GM19468 (cell line): ENCODE measurements at regions not wholly inside any gene's neighbourhood (a gene's known extent, or its start where the extent isn't known, plus 50 kb on each side); places are given as distances from the start of the nearest gene placed in this dataset.
"Not testable (repeated sequence)": the region's sequence is repeated elsewhere in the genome, so short reads cannot be mapped to it uniquely, and the experiment has no call there.

Source experiments
- ATAC-seq: cut with Tn5 transposase; IDR thresholded peaks from one replicate; pipeline ENCODE4 v1.9.1; 2021; ENCODE audit warnings: mild to moderate bottlenecking, moderate library complexity, moderate number of reproducible peaks; ENCODE audit not compliant: unreplicated experiment; ENCODE audit errors: extremely low read depth

GRCh38 chr4:86515963-86516362 is 78.2 kb upstream of the PTPN13 start:
- not testable (repeated sequence) for ATAC-seq

- ATAC-seq, result no peak
Measured at GRCh38 chr4:86521373-86521969, 72.6 kb upstream of the PTPN13 start.

DNA sequence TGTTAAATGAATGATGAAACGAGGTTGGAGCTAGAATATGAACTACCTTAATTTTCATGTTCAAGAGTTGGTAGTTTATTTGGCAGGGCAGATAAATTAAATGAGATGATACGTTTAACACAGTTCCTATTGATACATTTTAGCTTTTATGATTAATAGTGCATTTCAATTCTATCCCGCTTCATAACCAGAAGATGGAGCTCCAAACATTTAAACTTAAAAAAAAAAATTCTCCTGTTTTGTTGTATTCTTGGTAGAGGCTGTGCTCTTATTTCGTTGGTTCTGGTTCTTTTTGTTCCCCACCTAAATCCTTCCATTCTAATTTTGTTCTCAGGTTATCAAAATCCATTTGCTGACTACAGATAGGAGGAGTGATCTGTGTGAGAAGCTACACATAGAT is 71.8 kb upstream of the PTPN13 start:
- no peak for ATAC-seq

DNA sequence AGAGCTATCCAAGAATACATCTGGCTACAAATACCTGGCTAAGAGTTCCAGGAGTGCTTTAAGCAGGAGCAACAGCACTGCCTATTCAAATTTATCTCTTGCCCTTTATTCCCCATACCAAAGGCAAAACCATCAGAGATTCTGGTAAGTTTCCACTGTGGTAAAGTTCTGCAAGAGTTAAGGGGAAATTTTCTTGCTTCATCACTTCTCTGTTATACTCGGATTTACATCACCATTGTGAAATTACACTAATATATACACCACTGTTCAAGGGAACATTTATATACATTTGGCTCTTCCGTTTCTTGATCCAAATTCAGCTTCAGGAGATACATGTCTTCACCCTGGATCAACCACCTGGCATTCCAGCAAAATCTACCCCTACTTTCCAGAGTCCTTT is 70.8 kb upstream of the PTPN13 start:
- ATAC-seq, result no peak

DNA sequence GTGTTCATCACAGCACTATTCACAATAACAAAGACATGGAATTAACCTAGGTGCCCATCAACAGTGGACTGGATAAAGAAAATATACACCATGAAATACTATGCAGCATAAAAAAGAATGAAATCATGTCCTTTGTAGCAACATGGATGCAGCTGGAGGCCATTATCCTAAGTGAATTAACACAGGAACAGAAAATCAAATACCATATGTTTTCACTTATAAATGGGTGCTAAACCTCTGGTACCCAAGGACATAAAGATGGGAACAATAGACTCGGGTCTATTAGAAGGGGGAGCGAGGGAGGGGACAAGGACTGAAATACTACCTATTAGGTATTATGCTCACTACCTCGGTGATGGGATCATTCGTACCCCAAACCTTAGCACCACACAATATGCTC is 66.4 kb upstream of the PTPN13 start:
- ATAC-seq, result not testable (repeated sequence)

DNA sequence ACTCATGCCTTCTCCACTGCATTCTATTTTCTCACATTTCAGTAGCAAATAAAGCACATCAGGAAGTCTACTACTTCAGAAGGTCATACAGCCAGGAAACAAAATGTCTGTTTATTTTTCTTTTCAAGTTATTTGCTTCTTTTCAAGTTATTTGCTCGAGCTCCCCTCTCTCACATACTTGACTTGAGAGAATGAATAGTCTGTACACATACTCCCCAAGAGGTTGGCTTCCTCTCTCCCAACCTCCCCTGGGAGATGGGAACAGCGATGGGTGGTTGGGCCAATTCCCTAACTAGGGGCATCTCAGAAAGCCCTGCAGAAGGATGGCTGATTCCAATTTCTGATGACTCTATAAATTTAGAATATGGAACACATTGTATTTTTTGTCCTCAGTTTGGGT is 64.7 kb upstream of the PTPN13 start:
- no peak for ATAC-seq

DNA sequence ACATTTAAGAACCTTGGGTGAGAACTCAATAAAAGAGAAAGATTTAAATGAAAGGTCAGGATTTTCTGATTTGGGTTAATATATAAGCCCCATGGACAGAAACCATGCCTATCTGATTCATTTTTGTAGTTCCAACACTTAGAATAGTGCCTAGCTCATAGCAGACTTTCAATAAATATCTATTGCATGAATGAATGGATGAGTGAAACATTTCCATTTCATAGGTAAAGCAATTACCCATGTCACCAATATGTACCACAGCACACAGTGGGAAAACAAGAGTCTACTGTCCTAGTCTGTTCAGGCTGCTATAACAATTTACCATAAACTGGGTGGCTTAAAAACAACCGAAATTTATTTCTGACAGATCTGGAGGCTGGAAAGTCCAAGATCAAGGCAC is 63.9 kb upstream of the PTPN13 start:
- peak; percentile 41 for ATAC-seq

- no peak for ATAC-seq
Measured at GRCh38 chr4:86531440-86531839, 62.7 kb upstream of the PTPN13 start.

- ATAC-seq, result no peak
Measured at GRCh38 chr4:86532851-86533250, 61.3 kb upstream of the PTPN13 start.

DNA sequence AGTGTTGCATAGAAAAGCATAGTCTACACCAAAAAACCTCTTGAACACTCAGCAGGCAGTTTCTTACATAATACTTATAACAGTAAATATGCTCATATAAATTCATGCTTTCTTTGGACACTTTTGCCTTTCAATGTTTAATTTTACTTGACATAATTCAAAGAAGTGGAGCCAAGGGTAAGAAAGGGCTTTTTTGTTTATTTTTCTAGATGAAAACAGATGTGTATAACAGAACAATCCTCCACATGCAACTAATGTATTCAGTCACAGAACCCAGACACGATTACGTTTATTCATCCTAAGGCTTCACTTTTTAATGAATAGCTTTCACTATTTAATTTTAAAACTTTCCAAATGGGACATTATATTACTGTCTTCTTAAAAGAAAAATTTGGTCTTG is 58.0 kb upstream of the PTPN13 start:
- no peak for ATAC-seq

GRCh38 chr4:86542319-86543027 is 51.6 kb upstream of the PTPN13 start:
- no peak for ATAC-seq

- no peak for ATAC-seq
Measured at GRCh38 chr4:86543080-86543479, 51.0 kb upstream of the PTPN13 start.

GRCh38 chr4:86543560-86544309 is 50.4 kb upstream of the PTPN13 start:
- ATAC-seq, result no peak

DNA sequence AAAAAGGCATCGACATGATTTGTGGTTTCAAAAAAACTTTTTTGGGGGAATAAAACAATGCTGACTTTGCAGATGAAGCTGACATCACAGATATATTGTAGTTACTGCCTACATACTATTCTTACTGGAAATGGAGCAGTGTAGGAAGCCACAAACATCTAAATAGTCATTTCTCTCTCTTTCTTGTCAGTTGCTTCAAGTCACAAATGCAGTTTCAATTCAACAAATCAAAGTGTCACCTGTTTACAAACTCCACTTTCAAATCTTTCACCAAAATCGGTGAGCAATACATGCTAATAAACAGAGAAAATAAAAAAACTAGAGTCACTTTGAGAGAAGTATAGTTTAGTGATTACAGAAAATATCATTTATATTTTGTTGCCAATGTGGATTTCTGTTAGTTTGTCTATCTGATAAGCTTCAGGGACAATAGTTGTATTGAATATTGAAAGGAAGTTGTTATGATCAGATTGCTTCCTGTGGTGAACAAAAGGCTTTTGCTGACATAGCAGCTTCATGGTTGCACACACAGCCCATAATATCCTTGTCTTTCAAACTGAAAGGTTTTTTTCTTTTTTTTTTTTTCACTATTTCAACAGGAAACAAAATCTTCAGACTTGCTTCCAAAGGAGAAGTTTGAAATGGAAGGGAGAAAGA is 49.7 kb upstream of the PTPN13 start:
- peak; percentile 78 for ATAC-seq
